HG03439 (cell line): ENCODE measurements at regions not wholly inside any gene's neighbourhood (a gene's known extent, or its start where the extent isn't known, plus 50 kb on each side); places are given as distances from the start of the nearest gene placed in this dataset.
"Not testable (repeated sequence)": the region's sequence is repeated elsewhere in the genome, so short reads cannot be mapped to it uniquely, and the experiment has no call there.

Experiments
- ATAC-seq: cut with Tn5 transposase; IDR thresholded peaks from one replicate; pipeline ENCODE4 v1.9.1; 2021; ENCODE audit warnings: mild to moderate bottlenecking, moderate library complexity; ENCODE audit not compliant: unreplicated experiment

GRCh38 chr3:194939949-194940770, 254.5 kb downstream of the FAM43A start:
- ATAC-seq = no peak

DNA sequence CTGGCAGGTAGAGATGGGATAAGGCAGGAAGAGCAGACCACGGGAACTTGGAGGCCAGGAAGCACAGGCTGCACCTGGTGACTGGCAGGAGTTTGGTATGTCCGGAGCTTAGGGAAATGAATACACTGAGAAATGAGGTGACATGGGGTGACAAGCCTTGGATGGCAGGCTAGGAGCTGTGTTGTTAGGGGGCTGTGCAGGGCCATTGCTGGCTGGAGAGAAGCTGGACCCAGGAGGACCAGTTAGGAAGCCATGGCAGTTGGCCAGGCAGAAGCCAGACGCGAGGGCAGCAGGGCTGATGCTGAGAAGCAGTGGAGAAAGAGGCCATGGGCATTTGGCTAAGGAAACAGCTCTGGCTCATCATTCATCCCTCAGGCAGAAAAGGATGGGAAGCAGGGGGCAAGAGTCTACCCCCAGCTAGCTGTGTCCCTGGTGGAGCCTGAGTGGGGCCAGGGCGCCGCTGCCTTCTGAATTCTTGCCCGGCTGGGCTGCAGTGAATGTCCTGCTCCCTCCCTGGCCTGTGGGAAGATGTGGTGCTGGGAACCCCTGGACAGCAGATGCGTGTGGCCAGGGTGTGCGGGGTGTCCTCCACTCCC, 255.8 kb downstream of the FAM43A start:
- ATAC-seq = no peak

DNA sequence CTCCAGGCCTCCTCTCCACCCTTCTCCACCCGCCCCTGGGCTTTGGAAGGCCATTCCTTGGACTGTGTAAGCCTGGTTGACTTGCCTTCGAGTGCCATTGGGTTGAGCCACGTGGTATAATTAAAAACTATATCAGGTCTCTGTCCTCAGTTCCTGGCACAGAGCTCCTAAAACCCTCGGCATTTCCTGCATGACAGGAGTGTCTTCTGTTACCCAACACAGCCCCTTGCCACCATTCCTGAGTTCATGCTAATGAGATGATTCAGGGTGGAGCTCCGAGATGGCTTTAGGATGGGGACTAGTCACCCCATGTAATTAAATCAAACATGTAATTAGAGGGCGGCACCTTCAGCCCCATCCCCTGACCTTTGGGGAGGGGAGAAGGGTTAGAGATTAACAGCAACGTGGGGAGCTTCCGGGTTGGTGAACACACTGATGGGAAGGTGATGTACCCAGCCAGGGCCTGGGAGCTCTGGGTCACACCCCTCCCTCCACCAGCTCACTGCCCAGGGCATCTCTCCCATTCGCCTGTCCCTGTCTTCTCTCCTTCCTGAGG, 256.4 kb downstream of the FAM43A start:
- ATAC-seq = no peak

GRCh38 chr3:194944526-194944925, 258.8 kb downstream of the FAM43A start:
- ATAC-seq = no peak

GRCh38 chr3:194945508-194945907, 259.8 kb downstream of the FAM43A start:
- no peak for ATAC-seq

GRCh38 chr3:194946091-194946490, 260.4 kb downstream of the FAM43A start:
- no peak for ATAC-seq

DNA sequence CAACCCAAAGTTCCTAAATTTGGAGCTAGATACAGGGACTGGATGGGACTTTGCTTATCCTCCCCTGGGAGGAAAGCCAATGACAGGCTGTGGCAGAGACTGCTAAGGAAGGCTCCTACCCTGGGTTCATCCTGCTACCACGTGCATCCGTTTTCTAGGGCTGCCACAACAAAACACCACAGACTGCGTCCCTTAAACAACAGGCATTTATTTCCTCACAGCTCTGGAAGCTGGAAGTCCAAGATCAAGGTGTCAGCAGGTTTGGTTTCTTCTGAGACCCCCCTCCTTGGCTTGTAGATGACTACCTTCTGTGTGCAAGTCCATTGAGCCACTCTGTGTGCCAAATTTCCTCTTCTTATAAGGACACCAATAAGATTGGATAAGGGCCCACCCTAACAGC, 263.9 kb downstream of the FAM43A start:
- no peak for ATAC-seq

GRCh38 chr3:194950906-194951628, 265.4 kb downstream of the FAM43A start:
- no peak for ATAC-seq

GRCh38 chr3:194951629-194951920, 265.9 kb downstream of the FAM43A start:
- not testable (repeated sequence) for ATAC-seq

DNA sequence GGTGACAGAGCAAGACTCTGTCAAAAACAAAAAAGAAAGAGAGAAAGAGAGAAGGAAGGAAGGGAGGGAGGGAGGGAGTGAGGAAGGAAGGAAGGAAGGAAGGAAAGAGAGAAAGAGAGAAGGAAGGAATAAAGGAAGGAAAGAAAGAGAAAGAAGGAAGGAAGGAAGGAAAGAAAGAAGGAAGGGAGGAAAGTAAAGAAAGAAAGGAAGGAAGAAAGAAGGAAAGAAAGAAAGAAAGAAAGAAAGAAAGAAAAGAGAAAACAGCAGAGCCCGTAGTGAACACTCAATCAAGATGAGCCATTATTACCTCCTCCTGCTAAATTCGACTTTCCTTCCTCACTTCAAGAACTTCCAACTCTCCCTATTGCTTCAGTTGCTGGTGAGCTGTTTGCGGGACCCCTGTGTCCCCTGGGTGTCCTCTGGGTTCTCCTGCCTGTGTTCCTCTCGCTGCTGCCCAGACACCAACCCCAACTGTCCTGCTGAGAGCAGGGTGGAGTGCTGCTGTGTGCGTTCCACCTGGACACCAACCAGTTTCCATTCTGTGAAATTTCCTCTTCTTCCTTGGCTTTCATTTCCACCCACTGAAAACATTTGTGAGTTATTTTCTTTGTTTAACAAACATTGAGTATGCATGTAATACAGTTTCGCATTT, 266.4 kb downstream of the FAM43A start:
- no peak for ATAC-seq

DNA sequence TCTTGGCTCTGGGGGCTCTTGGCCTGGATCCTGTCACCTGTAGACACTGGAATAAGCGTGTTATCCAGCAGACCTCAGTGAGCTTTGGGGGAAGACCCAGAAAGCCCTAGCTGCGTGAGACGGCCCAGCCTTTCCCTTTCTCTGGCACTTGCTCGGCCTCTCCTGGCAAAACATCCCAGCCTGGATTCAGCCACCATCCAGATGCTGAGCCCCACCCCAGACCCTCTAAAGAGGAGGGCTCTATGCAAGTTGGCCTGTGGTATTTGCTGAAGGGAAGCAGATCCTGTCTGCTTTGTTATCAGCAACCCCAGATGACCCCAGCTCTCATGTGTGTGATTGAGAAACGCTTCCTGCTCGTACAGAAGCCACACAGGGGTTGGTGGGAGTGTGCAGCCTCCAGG, 267.2 kb downstream of the FAM43A start:
- no peak for ATAC-seq

GRCh38 chr3:194953291-194953690, 267.6 kb downstream of the FAM43A start:
- no peak for ATAC-seq

DNA sequence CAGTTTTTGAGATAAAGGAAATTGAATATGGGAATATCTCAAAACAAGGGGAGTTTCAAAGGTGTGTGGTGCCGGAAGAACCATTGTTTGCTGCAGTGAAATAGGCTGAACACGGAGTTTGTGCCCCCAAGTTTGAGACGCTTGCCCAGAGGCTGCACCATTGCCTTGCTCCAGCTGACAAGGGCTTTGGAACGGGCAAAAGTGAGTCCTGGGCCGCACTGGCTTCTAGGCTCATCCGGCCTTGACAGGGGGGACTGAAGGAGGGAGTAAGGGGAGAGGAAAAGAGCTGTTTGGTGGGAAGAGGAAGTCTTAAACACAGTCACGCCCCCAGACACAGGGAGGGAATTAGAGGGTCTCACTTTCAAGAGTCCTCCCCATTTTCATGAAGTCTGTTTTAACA, 269.9 kb downstream of the FAM43A start:
- ATAC-seq = no peak

- no peak for ATAC-seq
Measured at GRCh38 chr3:194955979-194956696, 270.5 kb downstream of the FAM43A start.

GRCh38 chr3:194956697-194957396, 271.2 kb downstream of the FAM43A start:
- no peak for ATAC-seq

- ATAC-seq = no peak
Measured at GRCh38 chr3:194957743-194958240, 272.1 kb downstream of the FAM43A start.

- no peak for ATAC-seq
Measured at GRCh38 chr3:194959217-194959616, 273.5 kb downstream of the FAM43A start.

DNA sequence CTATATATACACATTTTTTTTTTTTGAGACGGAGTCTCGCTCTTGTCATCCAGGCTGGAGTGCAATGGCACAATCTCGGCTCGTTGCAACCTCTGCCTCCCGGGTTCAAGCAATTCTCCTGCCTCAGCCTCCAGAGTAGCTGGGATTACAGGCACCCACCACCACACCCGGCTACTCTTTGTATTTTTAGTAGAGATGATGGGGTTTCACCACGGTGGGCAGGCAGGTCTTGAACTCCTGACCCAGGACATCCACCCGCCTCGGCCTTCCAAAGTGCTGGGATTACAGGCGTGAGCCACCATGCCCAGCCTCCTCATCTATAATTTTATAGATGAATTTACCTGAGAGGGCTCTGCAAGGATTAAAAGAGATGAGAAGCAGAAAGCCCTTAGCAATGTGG, 274.0 kb downstream of the FAM43A start:
- ATAC-seq = not testable (repeated sequence)

GRCh38 chr3:194960446-194961032, 274.9 kb downstream of the FAM43A start:
- no peak for ATAC-seq
